ENCODE measurements at regions not wholly inside any gene's neighbourhood (a gene's known extent, or its start where the extent isn't known, plus 50 kb on each side); places are given as distances from the start of the nearest gene placed in this dataset.
"Not testable (repeated sequence)": the region's sequence is repeated elsewhere in the genome, so short reads cannot be mapped to it uniquely, and the experiment has no call there.

DNA sequence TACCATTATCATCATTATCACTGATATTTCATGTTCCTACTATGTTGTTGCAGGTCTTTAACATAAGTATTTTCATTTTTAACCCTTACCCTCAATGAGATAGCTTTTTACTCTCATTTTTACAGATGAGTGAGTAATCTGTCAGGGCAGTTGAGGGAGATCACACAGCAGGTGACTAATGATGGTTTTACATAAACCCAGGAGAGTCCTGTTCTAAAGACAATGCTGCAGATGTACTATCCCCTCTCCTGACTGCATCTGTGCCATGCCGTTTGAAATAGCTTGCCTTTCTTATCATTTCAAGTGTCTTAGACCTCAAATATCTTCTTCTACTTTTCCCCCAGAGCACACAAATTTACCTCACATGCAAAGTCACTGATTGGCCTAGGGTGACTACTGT is 1552.1 kb upstream of the SEL1L start:
- in situ Hi-C loops (cut with MboI; ENCODE audit: low pct_unique_long_range_greater_than_20kb, low sequenced_read_pairs, unreplicated experiment), result no loop called here
- no peak for DNase-seq (ENCODE audit: low spot score)
- TF ChIP-seq, protein P1, sequence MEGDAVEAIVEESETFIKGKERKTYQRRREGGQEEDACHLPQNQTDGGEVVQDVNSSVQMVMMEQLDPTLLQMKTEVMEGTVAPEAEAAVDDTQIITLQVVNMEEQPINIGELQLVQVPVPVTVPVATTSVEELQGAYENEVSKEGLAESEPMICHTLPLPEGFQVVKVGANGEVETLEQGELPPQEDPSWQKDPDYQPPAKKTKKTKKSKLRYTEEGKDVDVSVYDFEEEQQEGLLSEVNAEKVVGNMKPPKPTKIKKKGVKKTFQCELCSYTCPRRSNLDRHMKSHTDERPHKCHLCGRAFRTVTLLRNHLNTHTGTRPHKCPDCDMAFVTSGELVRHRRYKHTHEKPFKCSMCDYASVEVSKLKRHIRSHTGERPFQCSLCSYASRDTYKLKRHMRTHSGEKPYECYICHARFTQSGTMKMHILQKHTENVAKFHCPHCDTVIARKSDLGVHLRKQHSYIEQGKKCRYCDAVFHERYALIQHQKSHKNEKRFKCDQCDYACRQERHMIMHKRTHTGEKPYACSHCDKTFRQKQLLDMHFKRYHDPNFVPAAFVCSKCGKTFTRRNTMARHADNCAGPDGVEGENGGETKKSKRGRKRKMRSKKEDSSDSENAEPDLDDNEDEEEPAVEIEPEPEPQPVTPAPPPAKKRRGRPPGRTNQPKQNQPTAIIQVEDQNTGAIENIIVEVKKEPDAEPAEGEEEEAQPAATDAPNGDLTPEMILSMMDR (IDR thresholded peaks at IDR 0.05; ENCODE audit: extremely low read depth, insufficient read depth, missing control alignments), result no peak

GRCh38 chr14:83091991-83092956 is 1558.6 kb upstream of the SEL1L start:
- DNase-seq (ENCODE audit: low spot score); in situ Hi-C loops (cut with MboI; ENCODE audit: low pct_unique_long_range_greater_than_20kb, low sequenced_read_pairs, unreplicated experiment): not testable (repeated sequence)

- in situ Hi-C loops (cut with MboI; ENCODE audit: low pct_unique_long_range_greater_than_20kb, low sequenced_read_pairs, unreplicated experiment), result no loop called here
- TF ChIP-seq, protein P1 (IDR thresholded peaks at IDR 0.05; ENCODE audit: extremely low read depth, insufficient read depth, missing control alignments), result no peak
- no peak for DNase-seq (ENCODE audit: low spot score)
Observed at GRCh38 chr14:83096092-83096491, 1562.4 kb upstream of the SEL1L start.

GRCh38 chr14:83101846-83102245 is 1568.2 kb upstream of the SEL1L start:
- in situ Hi-C loops (cut with MboI; ENCODE audit: low pct_unique_long_range_greater_than_20kb, low sequenced_read_pairs, unreplicated experiment), result no loop called here
- TF ChIP-seq, protein P1 (IDR thresholded peaks at IDR 0.05; ENCODE audit: extremely low read depth, insufficient read depth, missing control alignments), result no peak
- no peak for DNase-seq (ENCODE audit: low spot score)

DNA sequence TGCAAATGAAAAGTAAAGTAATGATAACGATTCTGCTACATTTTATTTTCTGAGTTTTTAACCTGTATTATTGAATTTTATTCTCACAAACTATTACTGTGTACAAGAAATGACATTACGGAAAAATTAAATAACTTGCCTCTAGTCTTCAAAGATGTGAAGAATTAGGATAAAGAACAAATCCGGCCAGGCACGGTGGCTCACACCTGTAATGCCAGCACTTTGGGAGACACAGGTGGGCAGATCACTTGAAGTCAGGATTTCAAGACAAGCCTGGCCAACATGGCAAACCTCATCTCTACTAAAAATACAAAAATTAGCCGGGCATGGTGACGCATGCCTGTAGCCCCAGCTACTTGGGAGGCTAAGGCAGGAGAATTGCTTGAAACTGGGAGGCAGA is 1584.4 kb upstream of the SEL1L start:
- in situ Hi-C loops (cut with MboI; ENCODE audit: low pct_unique_long_range_greater_than_20kb, low sequenced_read_pairs, unreplicated experiment), result no loop called here
- TF ChIP-seq, protein P1 (IDR thresholded peaks at IDR 0.05; ENCODE audit: extremely low read depth, insufficient read depth, missing control alignments), result no peak
- DNase-seq (ENCODE audit: low spot score), result no peak

DNA sequence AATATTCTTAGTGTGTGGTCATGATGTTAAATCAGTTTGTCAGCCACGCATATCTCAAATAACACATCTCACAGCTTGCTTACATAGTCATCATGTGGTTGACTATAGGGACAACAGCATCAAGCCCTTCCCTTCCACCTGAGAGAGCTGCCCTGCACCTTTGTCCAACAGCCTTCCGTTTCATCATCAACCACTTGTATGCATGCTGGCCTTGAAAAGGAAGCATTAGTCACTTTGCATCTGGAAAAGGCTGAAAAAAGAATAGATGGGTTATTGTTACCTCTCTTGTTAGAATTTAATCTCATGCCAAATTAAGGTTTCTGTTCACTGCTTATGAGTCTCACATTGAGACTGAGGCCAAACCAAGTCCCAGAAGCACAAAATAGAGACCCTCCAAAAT is 1586.5 kb upstream of the SEL1L start:
- DNase-seq (ENCODE audit: low spot score), result no peak
- TF ChIP-seq, protein P1 (IDR thresholded peaks at IDR 0.05; ENCODE audit: extremely low read depth, insufficient read depth, missing control alignments), result no peak
- in situ Hi-C loops (cut with MboI; ENCODE audit: low pct_unique_long_range_greater_than_20kb, low sequenced_read_pairs, unreplicated experiment), result no loop called here

GRCh38 chr14:83126076-83126475 is 1592.4 kb upstream of the SEL1L start:
- no peak for DNase-seq (ENCODE audit: low spot score)
- in situ Hi-C loops (cut with MboI; ENCODE audit: low pct_unique_long_range_greater_than_20kb, low sequenced_read_pairs, unreplicated experiment), result no loop called here
- TF ChIP-seq, protein P1 (IDR thresholded peaks at IDR 0.05; ENCODE audit: extremely low read depth, insufficient read depth, missing control alignments), result no peak
